Retinal pigment epithelial cell (primary cell): ENCODE measurements at regions not wholly inside any gene's neighbourhood (a gene's known extent, or its start where the extent isn't known, plus 50 kb on each side); places are given as distances from the start of the nearest gene placed in this dataset.

Experiments
- DNase-seq: peaks from one replicate; pipeline ENCODE4 v3.0.0-alpha.2; 2010; ENCODE audit warnings: low read depth
- H3K4me3 ChIP-seq: 2 replicates; pipeline ENCODE4 v1.5.1; 2011; ENCODE audit warnings: mild to moderate bottlenecking, low read length, control low read depth, moderate library complexity
- CTCF ChIP-seq: conservative IDR thresholded peaks from 2 replicates; pipeline ENCODE4 v1.5.1; 2011; ENCODE audit warnings: low read depth, low read length, control low read depth, inconsistent platforms

GRCh38 chr3:124514683-124515082 lies 215.6 kb upstream of the UMPS start:
- DNase-seq = no peak
- TF ChIP-seq CTCF = no peak
- no peak overlapping the region for H3K4me3 ChIP-seq

- no peak overlapping the region for H3K4me3 ChIP-seq
- no peak for TF ChIP-seq CTCF
- no peak for DNase-seq
Observed at GRCh38 chr3:124516333-124516732, 213.9 kb upstream of the UMPS start.

- no peak for DNase-seq
- TF ChIP-seq CTCF = no peak
- no peak overlapping the region for H3K4me3 ChIP-seq
Observed at GRCh38 chr3:124517306-124517705, 212.9 kb upstream of the UMPS start.

GRCh38 chr3:124518350-124518749 lies 211.9 kb upstream of the UMPS start:
- no peak for TF ChIP-seq CTCF
- H3K4me3 ChIP-seq = no peak overlapping the region
- no peak for DNase-seq

- no peak for TF ChIP-seq CTCF
- DNase-seq = no peak
- H3K4me3 ChIP-seq = no peak overlapping the region
Observed at GRCh38 chr3:124519591-124520194, 210.6 kb upstream of the UMPS start.

GRCh38 chr3:124520970-124521369 lies 209.3 kb upstream of the UMPS start:
- no peak overlapping the region for H3K4me3 ChIP-seq
- TF ChIP-seq CTCF = no peak
- no peak for DNase-seq

- no peak overlapping the region for H3K4me3 ChIP-seq
- DNase-seq = no peak
- TF ChIP-seq CTCF = no peak
Observed at GRCh38 chr3:124522082-124522625, 208.1 kb upstream of the UMPS start.
